ENCODE measurements at regions not wholly inside any gene's neighbourhood (a gene's known extent, or its start where the extent isn't known, plus 50 kb on each side); places are given as distances from the start of the nearest gene placed in this dataset.

DNA sequence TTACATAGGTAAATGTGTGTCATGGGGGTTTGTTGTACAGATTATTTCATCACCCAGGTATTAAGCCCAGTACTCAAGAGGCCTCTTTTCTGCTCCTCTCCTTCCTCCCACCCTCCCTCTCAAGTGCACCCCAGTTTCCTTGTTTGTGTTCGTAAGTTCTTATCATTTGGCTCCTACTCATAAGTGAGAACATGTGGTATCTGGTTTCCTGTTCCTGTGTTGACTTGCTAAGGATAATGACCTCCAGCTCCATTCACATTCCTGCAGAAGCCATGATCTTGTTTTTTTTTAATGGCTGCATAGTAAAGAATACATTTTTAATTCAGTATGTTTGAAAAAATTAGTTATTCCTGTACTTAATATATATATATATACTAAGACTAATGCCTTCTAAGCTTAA, 107.7 kb downstream of the CLDN17 start:
- no peak overlapping the region for H3K4me3 ChIP-seq (ENCODE audit: control insufficient read depth in 1 of 7, extremely low read depth in 1 of 7, insufficient read depth in 4 of 7, low read depth in 2 of 7, low read length in 6 of 7)
- no peaks in the 10 kb centered on the region for H3K9me3 ChIP-seq (ENCODE audit: control extremely low read depth in 1 of 5, control insufficient read depth in 4 of 5, insufficient read depth in 2 of 5, low read depth in 1 of 5, low read length in 4 of 5)
- H3K27me3 ChIP-seq (replicated peaks in 2 of 5; ENCODE audit: control insufficient read depth in 4 of 5, insufficient read depth in 5 of 5, low read length in 4 of 5): no peaks in the 10 kb centered on the region
- no peaks in the 10 kb centered on the region for H3K36me3 ChIP-seq (ENCODE audit: control insufficient read depth in 4 of 4, insufficient read depth in 4 of 4, low read length in 3 of 4)
- CTCF ChIA-PET: no interaction called here
- WGBS (ENCODE audit: insufficient coverage): no CpG with 5 or more reads among the region's 1 CpG
- no peaks in the 10 kb centered on the region for H3K4me1 ChIP-seq (ENCODE audit: control extremely low read depth in 1 of 4, control insufficient read depth in 4 of 4, insufficient read depth in 4 of 4, low read length in 3 of 4)
- no peak overlapping the region for H3K27ac ChIP-seq (ENCODE audit: insufficient read depth in 1 of 2, low read depth in 1 of 2, low read length in 2 of 2, poor library complexity in 1 of 2, severe bottlenecking in 2 of 2)
- POLR2A ChIA-PET: no interaction called here
- no peak for DNase-seq

DNA sequence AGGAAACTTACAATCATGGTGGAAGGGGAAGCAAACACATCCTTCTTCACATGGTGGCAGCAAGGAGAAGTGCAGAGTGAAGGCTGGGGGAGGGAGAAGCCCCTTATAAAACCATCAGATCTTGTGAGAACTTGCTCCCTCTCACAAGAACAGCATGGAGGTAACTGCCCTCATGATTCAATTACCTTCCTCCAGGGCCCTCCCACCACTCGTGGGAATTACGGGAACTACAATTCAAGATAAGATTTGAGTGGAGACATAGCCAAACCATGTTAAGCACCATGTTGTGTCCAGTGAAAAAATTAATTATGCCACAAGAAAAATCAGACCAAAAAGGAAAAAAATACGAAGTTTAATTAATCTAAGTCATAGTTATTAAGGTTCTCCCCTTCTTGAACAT, 109.5 kb downstream of the CLDN17 start:
- ChIA-PET CTCF (no interaction called here), POLR2A (no interaction called here)
- WGBS (ENCODE audit: insufficient coverage): no CpG with 5 or more reads among the region's 3 CpGs
- Histone ChIP-seq H3K27ac (ENCODE audit: insufficient read depth in 1 of 2, low read depth in 1 of 2, low read length in 2 of 2, poor library complexity in 1 of 2, severe bottlenecking in 2 of 2) (no peak overlapping the region), H3K36me3 (ENCODE audit: control insufficient read depth in 4 of 4, insufficient read depth in 4 of 4, low read length in 3 of 4) (no peaks in the 10 kb centered on the region), H3K4me3 (ENCODE audit: control insufficient read depth in 1 of 7, extremely low read depth in 1 of 7, insufficient read depth in 4 of 7, low read depth in 2 of 7, low read length in 6 of 7) (no peak overlapping the region), H3K4me1 (ENCODE audit: control extremely low read depth in 1 of 4, control insufficient read depth in 4 of 4, insufficient read depth in 4 of 4, low read length in 3 of 4) (no peaks in the 10 kb centered on the region), H3K27me3 (replicated peaks in 2 of 5; ENCODE audit: control insufficient read depth in 4 of 5, insufficient read depth in 5 of 5, low read length in 4 of 5) (no peaks in the 10 kb centered on the region), H3K9me3 (ENCODE audit: control extremely low read depth in 1 of 5, control insufficient read depth in 4 of 5, insufficient read depth in 2 of 5, low read depth in 1 of 5, low read length in 4 of 5) (no peaks in the 10 kb centered on the region)
- DNase-seq: no peak

- WGBS (ENCODE audit: insufficient coverage): no CpG with 5 or more reads among the region's 1 CpG
- no peaks in the 10 kb centered on the region for H3K9me3 ChIP-seq (ENCODE audit: control extremely low read depth in 1 of 5, control insufficient read depth in 4 of 5, insufficient read depth in 2 of 5, low read depth in 1 of 5, low read length in 4 of 5)
- CTCF ChIA-PET: no interaction called here
- H3K27me3 ChIP-seq (replicated peaks in 2 of 5; ENCODE audit: control insufficient read depth in 4 of 5, insufficient read depth in 5 of 5, low read length in 4 of 5): no peaks in the 10 kb centered on the region
- H3K4me3 ChIP-seq (ENCODE audit: control insufficient read depth in 1 of 7, extremely low read depth in 1 of 7, insufficient read depth in 4 of 7, low read depth in 2 of 7, low read length in 6 of 7): no peak overlapping the region
- DNase-seq: no peak
- no peaks in the 10 kb centered on the region for H3K36me3 ChIP-seq (ENCODE audit: control insufficient read depth in 4 of 4, insufficient read depth in 4 of 4, low read length in 3 of 4)
- no peak overlapping the region for H3K27ac ChIP-seq (ENCODE audit: insufficient read depth in 1 of 2, low read depth in 1 of 2, low read length in 2 of 2, poor library complexity in 1 of 2, severe bottlenecking in 2 of 2)
- no peaks in the 10 kb centered on the region for H3K4me1 ChIP-seq (ENCODE audit: control extremely low read depth in 1 of 4, control insufficient read depth in 4 of 4, insufficient read depth in 4 of 4, low read length in 3 of 4)
- POLR2A ChIA-PET: no interaction called here
Observed at GRCh38 chr21:30048570-30048969, 108.8 kb upstream of the GRIK1 start.

GRCh38 chr21:30044447-30045064, 104.8 kb upstream of the GRIK1 start:
- ChIA-PET POLR2A (no interaction called here), CTCF (interaction anchor here (0.6 to 1.3 kb wide), 4 partner anchors 8 to 580 kb away, joined by 3 to 4 read pairs (median 3); no protein-coding TSS in a partner anchor)
- Histone ChIP-seq H3K4me3 (ENCODE audit: control insufficient read depth in 1 of 7, extremely low read depth in 1 of 7, insufficient read depth in 4 of 7, low read depth in 2 of 7, low read length in 6 of 7) (no peak overlapping the region), H3K9me3 (ENCODE audit: control extremely low read depth in 1 of 5, control insufficient read depth in 4 of 5, insufficient read depth in 2 of 5, low read depth in 1 of 5, low read length in 4 of 5) (peaks cover 0 to 4% (median 0%) of the 10 kb centered on the region in 5 experiments), H3K4me1 (ENCODE audit: control extremely low read depth in 1 of 4, control insufficient read depth in 4 of 4, insufficient read depth in 4 of 4, low read length in 3 of 4) (no peaks in the 10 kb centered on the region), H3K27me3 (replicated peaks in 2 of 5; ENCODE audit: control insufficient read depth in 4 of 5, insufficient read depth in 5 of 5, low read length in 4 of 5) (peaks cover 0 to 3% (median 0%) of the 10 kb centered on the region in 5 experiments), H3K36me3 (ENCODE audit: control insufficient read depth in 4 of 4, insufficient read depth in 4 of 4, low read length in 3 of 4) (no peaks in the 10 kb centered on the region), H3K27ac (ENCODE audit: insufficient read depth in 1 of 2, low read depth in 1 of 2, low read length in 2 of 2, poor library complexity in 1 of 2, severe bottlenecking in 2 of 2) (no peak overlapping the region)
- DNase-seq: peak; percentile 1 to 23 (median 2)
- WGBS (ENCODE audit: insufficient coverage): 100% methylated on average over 1 of the region's 3 CpGs

DNA sequence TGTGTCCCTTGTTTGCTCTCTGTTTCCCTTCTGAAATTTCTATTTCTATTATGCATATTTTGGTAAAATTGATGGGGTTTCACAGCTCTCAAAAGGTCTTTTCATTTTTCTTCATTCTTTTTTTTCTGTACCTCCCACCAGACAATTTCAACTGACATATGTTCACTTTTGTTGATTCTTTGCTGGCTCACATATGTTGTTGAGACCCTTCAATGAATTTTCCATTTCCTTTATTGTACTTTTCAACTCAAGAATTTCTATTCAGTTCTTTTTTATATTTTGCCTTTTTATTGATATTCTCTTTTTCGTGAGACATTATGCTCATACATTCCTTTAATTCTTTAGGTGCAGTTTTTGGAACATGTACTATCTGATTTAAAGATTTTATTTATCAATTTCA, 102.6 kb upstream of the GRIK1 start:
- no peaks in the 10 kb centered on the region for H3K36me3 ChIP-seq (ENCODE audit: control insufficient read depth in 4 of 4, insufficient read depth in 4 of 4, low read length in 3 of 4)
- peaks cover 0 to 3% (median 0%) of the 10 kb centered on the region in 5 experiments for H3K27me3 ChIP-seq (replicated peaks in 2 of 5; ENCODE audit: control insufficient read depth in 4 of 5, insufficient read depth in 5 of 5, low read length in 4 of 5)
- H3K4me3 ChIP-seq (ENCODE audit: control insufficient read depth in 1 of 7, extremely low read depth in 1 of 7, insufficient read depth in 4 of 7, low read depth in 2 of 7, low read length in 6 of 7): no peak overlapping the region
- H3K27ac ChIP-seq (ENCODE audit: insufficient read depth in 1 of 2, low read depth in 1 of 2, low read length in 2 of 2, poor library complexity in 1 of 2, severe bottlenecking in 2 of 2): no peak overlapping the region
- H3K9me3 ChIP-seq (ENCODE audit: control extremely low read depth in 1 of 5, control insufficient read depth in 4 of 5, insufficient read depth in 2 of 5, low read depth in 1 of 5, low read length in 4 of 5): peaks cover 0 to 4% (median 0%) of the 10 kb centered on the region in 5 experiments
- H3K4me1 ChIP-seq (ENCODE audit: control extremely low read depth in 1 of 4, control insufficient read depth in 4 of 4, insufficient read depth in 4 of 4, low read length in 3 of 4): no peaks in the 10 kb centered on the region
- whole genome bisulfite sequencing (ENCODE audit: insufficient coverage): no CpG with 5 or more reads among the region's 1 CpG
- ChIA-PET CTCF (no interaction called here), POLR2A (no interaction called here)
- DNase-seq: no peak

DNA sequence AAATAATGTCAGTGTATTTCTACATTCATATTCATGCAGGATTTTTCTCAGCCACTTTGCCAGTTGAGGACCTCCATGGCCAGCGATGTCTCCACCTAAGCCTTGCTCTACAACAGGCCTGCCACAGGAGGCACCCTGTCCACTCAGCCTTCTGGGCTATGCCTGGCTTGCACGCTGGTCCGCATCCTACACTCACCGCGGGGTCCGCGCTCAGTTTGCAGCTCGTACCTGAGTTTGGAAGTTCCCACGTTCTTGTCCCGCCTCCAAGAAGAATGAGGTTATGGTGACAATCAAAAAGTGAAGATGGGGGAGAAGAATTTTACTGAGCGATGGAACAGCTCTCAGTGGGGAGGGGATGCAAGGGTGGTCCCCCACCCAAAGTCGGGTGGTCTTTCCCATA, 93.6 kb upstream of the GRIK1 start:
- Histone ChIP-seq H3K9me3 (ENCODE audit: control extremely low read depth in 1 of 5, control insufficient read depth in 4 of 5, insufficient read depth in 2 of 5, low read depth in 1 of 5, low read length in 4 of 5) (peaks cover 0 to 5% (median 0%) of the 10 kb centered on the region in 5 experiments), H3K4me3 (ENCODE audit: control insufficient read depth in 1 of 7, extremely low read depth in 1 of 7, insufficient read depth in 4 of 7, low read depth in 2 of 7, low read length in 6 of 7) (no peak overlapping the region), H3K36me3 (ENCODE audit: control insufficient read depth in 4 of 4, insufficient read depth in 4 of 4, low read length in 3 of 4) (no peaks in the 10 kb centered on the region), H3K4me1 (ENCODE audit: control extremely low read depth in 1 of 4, control insufficient read depth in 4 of 4, insufficient read depth in 4 of 4, low read length in 3 of 4) (no peaks in the 10 kb centered on the region), H3K27me3 (replicated peaks in 2 of 5; ENCODE audit: control insufficient read depth in 4 of 5, insufficient read depth in 5 of 5, low read length in 4 of 5) (no peaks in the 10 kb centered on the region), H3K27ac (ENCODE audit: insufficient read depth in 1 of 2, low read depth in 1 of 2, low read length in 2 of 2, poor library complexity in 1 of 2, severe bottlenecking in 2 of 2) (no peak overlapping the region)
- 83% methylated on average over 12 of the region's 12 CpGs for WGBS (ENCODE audit: insufficient coverage)
- DNase-seq: no peak
- ChIA-PET POLR2A (no interaction called here), CTCF (no interaction called here)

DNA sequence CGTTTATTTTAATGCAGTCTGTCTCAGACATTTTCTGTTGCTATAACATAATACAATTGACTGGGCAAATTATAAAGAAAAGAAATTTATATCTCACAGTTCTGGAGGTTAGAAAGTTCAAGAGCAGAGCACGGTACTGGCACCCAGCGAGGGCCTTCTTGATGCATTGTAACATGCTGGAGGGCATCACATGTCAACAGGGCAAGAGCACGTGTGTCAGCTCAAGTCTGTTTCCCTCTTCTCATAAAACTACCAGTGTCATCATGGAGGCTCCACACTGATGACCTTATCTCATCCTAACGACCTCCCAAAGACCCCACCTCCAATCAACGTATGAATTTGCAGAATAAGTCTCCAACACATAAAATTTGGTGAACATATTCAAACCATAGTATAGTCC, 90.6 kb upstream of the GRIK1 start:
- no peak for DNase-seq
- Histone ChIP-seq H3K36me3 (ENCODE audit: control insufficient read depth in 4 of 4, insufficient read depth in 4 of 4, low read length in 3 of 4) (no peaks in the 10 kb centered on the region), H3K9me3 (ENCODE audit: control extremely low read depth in 1 of 5, control insufficient read depth in 4 of 5, insufficient read depth in 2 of 5, low read depth in 1 of 5, low read length in 4 of 5) (peaks cover 0 to 5% (median 0%) of the 10 kb centered on the region in 5 experiments), H3K4me3 (ENCODE audit: control insufficient read depth in 1 of 7, extremely low read depth in 1 of 7, insufficient read depth in 4 of 7, low read depth in 2 of 7, low read length in 6 of 7) (no peak overlapping the region), H3K4me1 (ENCODE audit: control extremely low read depth in 1 of 4, control insufficient read depth in 4 of 4, insufficient read depth in 4 of 4, low read length in 3 of 4) (no peaks in the 10 kb centered on the region), H3K27ac (ENCODE audit: insufficient read depth in 1 of 2, low read depth in 1 of 2, low read length in 2 of 2, poor library complexity in 1 of 2, severe bottlenecking in 2 of 2) (no peak overlapping the region), H3K27me3 (replicated peaks in 2 of 5; ENCODE audit: control insufficient read depth in 4 of 5, insufficient read depth in 5 of 5, low read length in 4 of 5) (no peaks in the 10 kb centered on the region)
- CTCF ChIA-PET: no interaction called here
- 92% methylated on average over 4 of the region's 6 CpGs for WGBS (ENCODE audit: insufficient coverage)
- POLR2A ChIA-PET: no interaction called here

All from common myeloid progenitor, CD34-positive (primary cell).